Skeletal muscle satellite cell (primary cell): ENCODE measurements at regions not wholly inside any gene's neighbourhood (a gene's known extent, or its start where the extent isn't known, plus 50 kb on each side); places are given as distances from the start of the nearest gene placed in this dataset.
A peak's percentile ranks its signal among the peaks of the same experiment; 100 is the strongest.

Experiments used
- H3K27me3 ChIP-seq: 2 replicates; pipeline ENCODE4 v1.7.0; 2013; ENCODE audit warnings: low read length; ENCODE audit not compliant: control insufficient read depth, insufficient read depth
- H3K36me3 ChIP-seq: 2 replicates; pipeline ENCODE4 v1.7.0; 2013; ENCODE audit warnings: mild to moderate bottlenecking, control low read depth, low read length; ENCODE audit not compliant: insufficient read depth
- H3K4me1 ChIP-seq: 2 replicates; pipeline ENCODE4 v1.7.0; 2013; ENCODE audit warnings: low read length; ENCODE audit not compliant: control insufficient read depth, insufficient read depth
- H3K4me2 ChIP-seq: 2 replicates; pipeline ENCODE4 v1.7.0; 2013; ENCODE audit warnings: mild to moderate bottlenecking, low read length
- H3K4me3 ChIP-seq: 2 replicates; pipeline ENCODE4 v1.7.0; 2013; ENCODE audit warnings: low read length
- H3K9ac ChIP-seq: 2 replicates; pipeline ENCODE4 v1.7.0; 2013; ENCODE audit warnings: mild to moderate bottlenecking, low read depth, low read length, moderate library complexity
- H3K9me3 ChIP-seq: replicated peaks from 2 replicates; pipeline ENCODE4 v1.7.0; 2013; ENCODE audit warnings: mild to moderate bottlenecking, control low read depth, low read length

DNA sequence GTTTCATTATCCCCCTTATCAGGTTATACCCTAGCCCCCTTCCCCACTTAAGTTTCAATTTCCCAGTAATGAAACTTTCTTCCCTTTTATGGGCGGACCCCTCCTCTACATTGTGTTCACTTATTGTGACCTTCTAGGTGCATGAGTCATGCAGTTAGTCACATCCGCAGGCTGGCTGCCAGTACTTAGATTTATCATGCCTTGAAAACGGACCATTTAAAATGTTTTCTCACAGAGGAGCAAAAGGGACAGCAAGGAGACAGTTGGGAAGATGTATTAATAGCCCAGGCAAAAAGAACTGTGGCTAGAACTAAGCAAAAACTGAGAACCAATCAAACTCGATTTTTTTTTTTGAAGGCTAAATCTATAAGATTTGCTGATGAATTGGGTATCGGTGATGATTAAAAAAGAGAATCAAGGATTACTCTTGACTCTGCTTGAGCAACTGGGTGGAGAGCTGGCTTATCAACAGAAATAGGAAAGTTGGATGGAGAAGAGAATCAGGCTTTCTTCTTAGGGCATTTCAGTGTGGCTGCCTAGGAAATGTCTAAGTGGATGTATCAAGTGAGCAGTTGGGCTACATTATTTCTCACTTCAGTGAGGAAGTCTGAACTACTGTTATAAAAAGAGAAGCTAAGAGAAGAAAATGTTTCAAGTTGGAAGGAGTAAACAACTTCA, 615.0 kb downstream of the HINT1 start:
- Histone ChIP-seq H3K4me3 (peak overlapping the region; percentile 10), H3K27me3 (no peaks in the 10 kb centered on the region), H3K4me1 (peaks cover 15% of the 10 kb centered on the region), H3K36me3 (no peaks in the 10 kb centered on the region), H3K9me3 (no peaks in the 10 kb centered on the region), H3K9ac (peak overlapping the region; percentile 10), H3K4me2 (peak overlapping the region; percentile 15)

- Histone ChIP-seq H3K9ac (no peak overlapping the region), H3K9me3 (peaks cover 7% of the 10 kb centered on the region), H3K4me1 (peaks cover 24% of the 10 kb centered on the region), H3K36me3 (no peaks in the 10 kb centered on the region), H3K4me3 (no peak overlapping the region), H3K4me2 (no peak overlapping the region), H3K27me3 (no peaks in the 10 kb centered on the region)
These were observed 618.8 kb downstream of the HINT1 start for GRCh38 chr5:130546211-130546610.

GRCh38 chr5:130545291-130545690, 619.8 kb downstream of the HINT1 start:
- Histone ChIP-seq H3K4me1 (peaks cover 17% of the 10 kb centered on the region), H3K4me3 (no peak overlapping the region), H3K9ac (no peak overlapping the region), H3K36me3 (no peaks in the 10 kb centered on the region), H3K4me2 (no peak overlapping the region), H3K27me3 (no peaks in the 10 kb centered on the region), H3K9me3 (peaks cover 7% of the 10 kb centered on the region)

DNA sequence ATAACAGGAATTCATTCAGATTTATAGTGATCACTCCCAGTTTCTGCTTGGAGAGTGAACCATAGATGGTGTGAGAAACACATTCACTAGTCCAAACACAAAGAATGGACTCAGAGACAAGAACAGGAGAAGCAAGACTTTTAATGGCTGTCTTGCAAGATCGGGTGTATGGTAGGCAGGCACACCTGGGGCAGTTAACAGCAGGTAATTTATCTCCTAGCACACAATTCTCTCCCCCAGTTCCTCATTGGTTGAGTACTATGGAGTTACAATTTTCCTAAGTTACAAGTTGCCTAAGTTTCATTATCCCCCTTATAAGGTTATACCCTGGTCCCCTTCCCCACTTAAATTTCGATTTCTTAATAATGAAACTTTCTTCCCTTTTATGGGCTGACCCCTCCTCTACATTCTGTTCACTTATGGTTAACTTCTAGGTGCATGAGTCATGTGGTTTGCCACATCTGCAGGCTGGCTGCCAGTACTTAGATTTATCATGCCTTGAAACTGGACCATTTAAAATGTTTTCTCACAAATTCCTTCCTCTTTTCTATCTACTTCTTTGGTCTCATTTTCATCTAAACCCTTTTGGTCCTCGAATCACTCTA, 623.3 kb downstream of the HINT1 start:
- H3K9me3 ChIP-seq: peaks cover 7% of the 10 kb centered on the region
- H3K4me1 ChIP-seq: peaks cover 9% of the 10 kb centered on the region
- H3K36me3 ChIP-seq: no peaks in the 10 kb centered on the region
- H3K9ac ChIP-seq: no peak overlapping the region
- peak overlapping the region; percentile 39 for H3K4me2 ChIP-seq
- H3K27me3 ChIP-seq: no peaks in the 10 kb centered on the region
- no peak overlapping the region for H3K4me3 ChIP-seq

GRCh38 chr5:130536691-130537090, 628.4 kb downstream of the HINT1 start:
- H3K4me2 ChIP-seq: no peak overlapping the region
- peaks cover 4% of the 10 kb centered on the region for H3K27me3 ChIP-seq
- no peaks in the 10 kb centered on the region for H3K36me3 ChIP-seq
- peaks cover 2% of the 10 kb centered on the region for H3K4me1 ChIP-seq
- no peak overlapping the region for H3K9ac ChIP-seq
- H3K4me3 ChIP-seq: no peak overlapping the region
- no peaks in the 10 kb centered on the region for H3K9me3 ChIP-seq

DNA sequence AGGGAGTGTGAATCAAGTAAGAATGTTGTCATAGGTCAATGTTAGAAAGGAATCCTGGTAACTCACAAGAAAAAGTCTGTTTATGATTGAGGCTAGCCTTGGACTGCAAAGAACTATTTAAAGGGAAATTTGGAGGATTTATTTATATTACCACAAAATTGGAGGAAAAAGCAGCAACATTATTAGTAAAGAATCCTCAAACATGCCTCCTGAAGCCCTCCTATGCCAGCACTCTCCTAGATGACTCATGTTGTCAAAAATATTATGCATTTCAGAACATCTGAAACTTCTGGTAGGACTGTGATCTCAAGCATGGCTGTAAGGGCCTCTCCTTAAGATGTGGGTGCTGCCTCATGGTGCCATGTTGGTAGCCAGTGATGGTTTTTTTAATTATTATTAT, 628.5 kb downstream of the CHSY3 start:
- no peak overlapping the region for H3K4me3 ChIP-seq
- no peak overlapping the region for H3K9ac ChIP-seq
- H3K4me1 ChIP-seq: no peaks in the 10 kb centered on the region
- no peaks in the 10 kb centered on the region for H3K36me3 ChIP-seq
- no peak overlapping the region for H3K4me2 ChIP-seq
- no peaks in the 10 kb centered on the region for H3K9me3 ChIP-seq
- H3K27me3 ChIP-seq: peaks cover 4% of the 10 kb centered on the region

- H3K4me1 ChIP-seq: no peaks in the 10 kb centered on the region
These were observed 625.5 kb downstream of the CHSY3 start for GRCh38 chr5:130529511-130530485.

DNA sequence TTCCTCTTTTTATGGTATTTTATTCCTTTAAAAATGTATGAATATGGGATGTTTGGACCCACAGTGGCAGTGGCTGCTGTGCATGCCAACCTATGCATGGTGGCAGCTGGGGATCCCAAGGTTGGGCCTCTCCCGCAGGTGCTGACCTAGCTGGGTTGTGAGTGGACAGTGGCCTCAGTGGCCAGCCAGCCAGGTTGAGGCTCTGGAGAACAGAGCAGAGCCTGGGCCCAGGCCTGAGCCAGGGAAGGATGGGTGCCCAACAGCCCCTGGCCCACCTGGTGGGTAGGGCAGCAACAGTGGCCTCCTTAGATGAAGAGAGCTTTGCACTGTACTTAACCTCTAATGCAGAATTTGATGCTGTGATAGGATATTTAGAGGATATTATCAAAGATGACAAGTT, 624.8 kb downstream of the CHSY3 start:
- Histone ChIP-seq H3K36me3 (no peaks in the 10 kb centered on the region), H3K9me3 (no peaks in the 10 kb centered on the region), H3K27me3 (no peaks in the 10 kb centered on the region), H3K4me3 (no peak overlapping the region), H3K4me1 (no peaks in the 10 kb centered on the region), H3K9ac (no peak overlapping the region), H3K4me2 (no peak overlapping the region)

More at GRCh38 chr5:130529511-130530485, 625.5 kb downstream of the CHSY3 start:
- H3K9me3 ChIP-seq: no peaks in the 10 kb centered on the region
- no peak overlapping the region for H3K9ac ChIP-seq
- no peak overlapping the region for H3K4me3 ChIP-seq
- no peaks in the 10 kb centered on the region for H3K36me3 ChIP-seq
- H3K27me3 ChIP-seq: peaks cover under 1% of the 10 kb centered on the region
- H3K4me2 ChIP-seq: no peak overlapping the region

DNA sequence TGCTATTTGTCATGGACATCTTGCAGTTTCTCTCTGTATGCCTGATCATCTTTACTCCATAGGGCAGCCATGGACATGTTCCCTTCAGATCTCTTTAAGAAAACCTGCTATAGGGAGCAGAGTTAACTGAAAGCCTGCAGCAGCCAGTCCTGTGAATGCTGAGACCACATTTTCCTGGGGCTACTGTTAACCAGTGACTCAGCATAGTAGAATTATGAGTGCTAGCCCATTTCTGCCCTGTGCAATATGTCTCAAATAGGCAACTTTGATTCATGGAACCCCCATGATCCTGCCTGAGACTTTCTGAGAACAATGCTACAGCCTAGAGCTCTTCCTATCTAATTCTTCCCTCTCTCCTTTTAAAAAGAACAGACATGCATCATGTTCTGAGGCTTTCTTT, 624.2 kb downstream of the CHSY3 start:
- H3K4me1 ChIP-seq: no peaks in the 10 kb centered on the region

DNA sequence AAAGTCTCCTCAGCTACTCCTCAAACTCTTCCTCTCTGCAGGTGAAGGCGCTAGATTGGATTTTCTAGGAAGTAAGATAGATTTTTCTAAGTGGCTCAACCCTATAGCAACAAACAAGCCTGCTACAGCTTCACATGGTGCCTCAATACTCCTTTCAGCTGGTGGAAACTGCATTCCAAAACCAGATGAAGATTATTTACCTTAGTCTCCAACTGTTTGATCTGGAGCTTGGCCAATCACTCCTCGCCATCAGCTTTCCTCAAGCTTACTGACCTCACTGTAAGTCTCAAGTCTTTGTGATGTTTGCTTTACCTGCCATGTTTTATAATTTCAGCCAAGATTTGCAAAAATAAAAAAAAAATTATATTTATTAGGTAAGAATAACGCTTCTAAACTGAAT, 622.4 kb downstream of the CHSY3 start:
- Histone ChIP-seq H3K4me2 (no peak overlapping the region), H3K27me3 (no peaks in the 10 kb centered on the region), H3K36me3 (no peaks in the 10 kb centered on the region), H3K9me3 (no peaks in the 10 kb centered on the region), H3K9ac (no peak overlapping the region), H3K4me3 (no peak overlapping the region), H3K4me1 (no peaks in the 10 kb centered on the region)

More for the DNA sequence above, 624.2 kb downstream of the CHSY3 start:
- Histone ChIP-seq H3K9me3 (no peaks in the 10 kb centered on the region), H3K36me3 (no peaks in the 10 kb centered on the region), H3K4me2 (no peak overlapping the region), H3K9ac (no peak overlapping the region), H3K27me3 (no peaks in the 10 kb centered on the region), H3K4me3 (no peak overlapping the region)

DNA sequence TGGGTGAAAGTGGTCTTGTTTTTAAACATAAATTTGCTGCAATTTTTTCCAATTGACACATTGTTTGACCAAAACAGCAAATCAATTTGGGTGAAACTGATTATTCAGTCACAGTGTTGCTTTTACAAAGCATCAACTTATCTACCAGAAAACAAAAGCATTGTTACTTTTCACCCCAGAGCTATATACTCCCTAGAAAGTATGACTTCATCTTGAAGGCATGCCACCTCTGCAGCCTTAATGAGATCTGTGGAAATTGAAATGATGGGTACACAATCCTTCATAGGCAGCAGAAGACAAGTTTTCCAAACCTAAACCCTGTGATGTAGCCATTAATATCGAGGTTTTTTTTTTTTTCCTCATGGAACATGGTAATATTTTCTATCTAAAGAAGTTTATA, 615.9 kb downstream of the CHSY3 start:
- Histone ChIP-seq H3K36me3 (no peaks in the 10 kb centered on the region), H3K9ac (no peak overlapping the region), H3K4me3 (no peak overlapping the region), H3K4me2 (no peak overlapping the region), H3K4me1 (peaks cover 5% of the 10 kb centered on the region), H3K9me3 (peaks cover 3% of the 10 kb centered on the region), H3K27me3 (no peaks in the 10 kb centered on the region)
